ENCODE measurements at regions not wholly inside any gene's neighbourhood (a gene's known extent, or its start where the extent isn't known, plus 50 kb on each side); places are given as distances from the start of the nearest gene placed in this dataset.

GRCh38 chr11:97461044-97461880, 1071.4 kb downstream of the JRKL start:
- intact Hi-C loops (cut with DNase I) = no loop called here
- DNase-seq = no peak
- no peaks in the 10 kb centered on the region for H3K9me3 ChIP-seq
- H3K4me3 ChIP-seq (replicated peaks in 1 of 3) = no peak overlapping the region
- H3K4me1 ChIP-seq = no peaks in the 10 kb centered on the region
- H3K27ac ChIP-seq = no peak overlapping the region
- H3K36me3 ChIP-seq = no peaks in the 10 kb centered on the region
- TF ChIP-seq CTCF (IDR thresholded peaks at IDR 0.05) (no peak), POLR2A (IDR thresholded peaks at IDR 0.05) (no peak)
- no peaks in the 10 kb centered on the region for H3K27me3 ChIP-seq
- 89 to 92% methylated on average over 15 to 17 of the region's 21 CpGs for WGBS, 2 donors

DNA sequence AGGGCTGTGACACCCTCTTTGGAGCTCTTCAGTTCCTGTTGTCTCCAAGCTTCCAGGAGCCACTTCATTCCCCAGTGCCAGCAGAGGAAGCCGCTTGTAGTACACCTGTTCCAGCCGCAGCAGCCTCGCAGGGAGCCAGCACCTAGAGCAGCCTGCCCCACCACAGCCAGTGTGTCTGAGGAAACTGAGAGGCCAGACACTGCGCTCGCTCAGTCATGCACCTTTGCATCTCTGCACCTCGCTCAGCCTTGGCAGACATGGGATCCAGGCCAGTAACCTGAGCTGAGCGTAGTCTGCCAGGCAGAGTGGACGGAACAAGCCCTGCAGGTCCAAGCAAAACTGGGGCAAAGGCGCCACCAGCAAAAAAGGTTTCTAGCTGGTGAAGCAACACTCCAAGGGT, 1072.1 kb downstream of the JRKL start:
- Histone ChIP-seq H3K4me1 (no peaks in the 10 kb centered on the region), H3K27ac (no peak overlapping the region), H3K9me3 (no peaks in the 10 kb centered on the region), H3K36me3 (no peaks in the 10 kb centered on the region), H3K27me3 (no peaks in the 10 kb centered on the region), H3K4me3 (replicated peaks in 1 of 3) (no peak overlapping the region)
- no peak for DNase-seq
- TF ChIP-seq CTCF (IDR thresholded peaks at IDR 0.05) (no peak), POLR2A (IDR thresholded peaks at IDR 0.05) (no peak)
- 85 to 90% methylated on average over 9 of the region's 9 CpGs for WGBS, 2 donors
- intact Hi-C loops (cut with DNase I) = no loop called here

DNA sequence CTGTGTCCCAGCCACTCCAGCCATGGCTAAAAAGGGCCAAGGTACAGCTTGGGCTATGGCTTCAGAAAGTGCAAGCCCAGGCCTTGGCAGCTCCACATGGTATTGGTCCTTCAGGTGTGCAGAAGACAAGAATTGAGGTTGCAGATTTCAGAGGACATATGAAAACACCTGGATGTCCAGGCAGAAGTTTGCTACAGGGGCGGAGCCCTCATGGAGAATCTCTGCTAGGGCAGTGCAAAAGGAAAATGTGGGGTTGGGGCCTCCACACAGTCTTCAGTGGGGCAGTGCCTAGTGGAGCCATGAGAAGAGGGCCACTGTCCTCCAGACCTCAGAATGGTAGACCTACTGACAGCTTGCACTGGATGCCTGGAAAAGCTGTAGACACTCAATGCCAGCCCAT, 1074.1 kb downstream of the JRKL start:
- TF ChIP-seq CTCF (IDR thresholded peaks at IDR 0.05) (no peak), POLR2A (IDR thresholded peaks at IDR 0.05) (no peak)
- 44 to 53% methylated on average over 1 of the region's 1 CpG for WGBS, 2 donors

DNA sequence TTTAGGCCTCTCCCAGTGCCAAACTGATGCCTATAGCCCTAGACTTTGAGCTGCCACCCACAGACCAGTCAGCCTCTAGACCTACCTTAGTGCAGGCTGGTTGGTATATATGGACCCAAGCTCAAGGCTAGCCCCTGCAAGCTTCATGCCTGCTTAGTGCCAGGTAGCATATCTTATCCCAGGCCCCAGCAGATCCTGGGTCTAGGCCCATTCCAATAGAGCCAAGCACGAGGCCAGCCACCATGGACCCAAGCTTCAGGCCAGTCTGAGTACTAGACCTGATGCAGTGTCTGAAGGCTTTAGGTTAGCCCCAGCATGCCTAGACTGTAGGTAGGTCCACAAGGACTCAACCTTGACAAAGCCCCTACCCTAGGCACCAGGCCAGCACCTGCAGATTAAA, 1081.7 kb downstream of the JRKL start:
- Histone ChIP-seq H3K27me3 (no peaks in the 10 kb centered on the region), H3K36me3 (no peaks in the 10 kb centered on the region), H3K4me3 (replicated peaks in 1 of 3) (no peak overlapping the region), H3K4me1 (no peaks in the 10 kb centered on the region), H3K9me3 (no peaks in the 10 kb centered on the region), H3K27ac (no peak overlapping the region)
- no peak for DNase-seq
- no CpG with 5 or more reads among the region's 1 CpG for WGBS, 2 donors
- intact Hi-C loops (cut with DNase I) = no loop called here
- TF ChIP-seq POLR2A (IDR thresholded peaks at IDR 0.05) = no peak
- TF ChIP-seq CTCF (IDR thresholded peaks at IDR 0.05) = no peak

More for the DNA sequence above, 1074.1 kb downstream of the JRKL start:
- DNase-seq = no peak
- no peak overlapping the region for H3K4me3 ChIP-seq (replicated peaks in 1 of 3)
- no peaks in the 10 kb centered on the region for H3K27me3 ChIP-seq
- no peak overlapping the region for H3K27ac ChIP-seq
- no peaks in the 10 kb centered on the region for H3K4me1 ChIP-seq
- intact Hi-C loops (cut with DNase I) = no loop called here
- H3K36me3 ChIP-seq = no peaks in the 10 kb centered on the region
- no peaks in the 10 kb centered on the region for H3K9me3 ChIP-seq

GRCh38 chr11:97487387-97487786, 1097.6 kb downstream of the JRKL start:
- no peaks in the 10 kb centered on the region for H3K4me1 ChIP-seq
- H3K27ac ChIP-seq = no peak overlapping the region
- no peaks in the 10 kb centered on the region for H3K9me3 ChIP-seq
- no peaks in the 10 kb centered on the region for H3K36me3 ChIP-seq
- intact Hi-C loops (cut with DNase I) = no loop called here
- H3K4me3 ChIP-seq (replicated peaks in 1 of 3) = no peak overlapping the region
- no peaks in the 10 kb centered on the region for H3K27me3 ChIP-seq
- TF ChIP-seq CTCF (IDR thresholded peaks at IDR 0.05) (no peak), POLR2A (IDR thresholded peaks at IDR 0.05) (no peak)
- WGBS, 2 donors = 76 to 79% methylated on average over 3 of the region's 3 CpGs
- no peak for DNase-seq
